Calu3 (cell line): ENCODE measurements at regions not wholly inside any gene's neighbourhood (a gene's known extent, or its start where the extent isn't known, plus 50 kb on each side); places are given as distances from the start of the nearest gene placed in this dataset.

Experiments used
- BruUV-seq: library from RNA; stranded (reverse); fragments of 400-500 nt; replicated peaks from 2 replicates; lab custom pipeline; 2021; lab: Mats Ljungman, UMichigan
- CTCF ChIA-PET: fragments of 300-600 bp; sonication (Branson Sonifier 250); formaldehyde crosslinking; loops from one replicate; lab custom pipeline; 2022; ENCODE audit warnings: antibody characterized with exemption; lab: Charles Lee
- DNase-seq: peaks from one replicate; pipeline ENCODE4 v3.0.0; 2022
- H3K27ac Mint-ChIP-seq: one replicate; pipeline ENCODE4 v1.8.0; 2022; ENCODE audit warnings: mixed read lengths; ENCODE audit not compliant: unreplicated experiment
- H3K27me3 Mint-ChIP-seq: one replicate; pipeline ENCODE4 v1.8.0; 2022; ENCODE audit warnings: mixed read lengths; ENCODE audit not compliant: unreplicated experiment
- H3K36me3 Mint-ChIP-seq: one replicate; pipeline ENCODE4 v1.8.0; 2022; ENCODE audit warnings: mild to moderate bottlenecking, moderate library complexity, mixed read lengths; ENCODE audit not compliant: insufficient read depth, unreplicated experiment
- H3K4me1 Mint-ChIP-seq: one replicate; pipeline ENCODE4 v1.8.0; 2022; ENCODE audit warnings: mild to moderate bottlenecking, low read depth, mixed read lengths; ENCODE audit not compliant: unreplicated experiment
- H3K4me3 Mint-ChIP-seq: one replicate; pipeline ENCODE4 v1.8.0; 2022; ENCODE audit warnings: mild to moderate bottlenecking, low read depth, moderate library complexity, mixed read lengths; ENCODE audit not compliant: unreplicated experiment
- H3K9me3 Mint-ChIP-seq: one replicate; pipeline ENCODE4 v1.8.0; 2022; ENCODE audit warnings: low read depth, mixed read lengths; ENCODE audit not compliant: unreplicated experiment
- intact Hi-C: fragments of 100-400 bp; cut with micrococcal nuclease; formaldehyde crosslinking; loops from one replicate; pipeline ENCODE4 v1.10.0; 2022; ENCODE audit not compliant: unreplicated experiment
- TF ChIP-seq, protein P1 (sequence below): fragments of 200-600 bp; IDR thresholded peaks from one replicate; pipeline ENCODE4 v1.8.0; 2022; ENCODE audit warnings: antibody characterized with exemption; ENCODE audit not compliant: unreplicated experiment

DNA sequence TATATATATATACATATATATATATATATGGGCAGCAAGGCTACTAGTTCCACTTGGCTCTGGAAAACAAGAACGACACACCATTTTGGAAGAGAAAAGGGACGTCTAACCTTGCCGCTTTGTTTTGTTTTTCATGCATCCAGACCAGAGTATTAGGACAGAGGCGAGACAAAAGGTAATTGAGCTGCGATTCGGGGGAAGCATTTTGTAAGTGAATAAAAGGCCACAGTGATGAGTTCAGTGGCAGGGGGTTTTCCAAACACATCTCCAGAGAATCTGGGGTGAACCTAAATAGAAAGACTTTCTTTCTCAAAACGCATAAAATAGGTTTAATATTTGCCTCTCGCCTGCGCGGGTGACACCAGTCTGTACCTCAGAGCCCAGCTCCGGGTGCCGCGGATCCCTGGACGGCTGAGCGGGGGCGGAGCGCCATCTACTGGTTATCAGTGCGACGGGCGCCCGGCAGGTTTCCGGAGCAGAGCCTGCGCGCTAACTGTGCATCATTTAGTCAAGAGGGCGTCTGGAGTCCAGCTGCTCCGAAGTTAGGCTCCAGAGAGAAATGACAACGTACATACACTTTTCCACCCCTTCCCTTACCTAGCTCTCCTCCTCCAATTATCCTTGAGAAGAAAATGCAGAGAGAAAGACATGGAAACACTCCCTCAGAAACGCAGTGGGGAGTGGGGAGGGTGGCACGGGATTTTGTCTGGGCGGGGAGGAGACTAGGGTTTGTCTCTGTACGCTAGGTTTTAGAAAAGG lies 262.3 kb downstream of the TBC1D4 start:
- Mint-ChIP-seq H3K4me1 (no peaks in the 10 kb centered on the region), H3K4me3 (no peak overlapping the region), H3K27ac (no peak overlapping the region), H3K27me3 (no peaks in the 10 kb centered on the region), H3K9me3 (no peaks in the 10 kb centered on the region), H3K36me3 (no peaks in the 10 kb centered on the region)
- intact Hi-C loops: loop anchor here (10.0 kb wide), 1 partner anchor 645 kb away; no protein-coding TSS in a partner anchor
- CTCF ChIA-PET: interaction anchor here (1.2 kb wide), 1 partner anchor 38 kb away, joined by 3 read pairs; no protein-coding TSS in a partner anchor
- TF ChIP-seq, protein P1, sequence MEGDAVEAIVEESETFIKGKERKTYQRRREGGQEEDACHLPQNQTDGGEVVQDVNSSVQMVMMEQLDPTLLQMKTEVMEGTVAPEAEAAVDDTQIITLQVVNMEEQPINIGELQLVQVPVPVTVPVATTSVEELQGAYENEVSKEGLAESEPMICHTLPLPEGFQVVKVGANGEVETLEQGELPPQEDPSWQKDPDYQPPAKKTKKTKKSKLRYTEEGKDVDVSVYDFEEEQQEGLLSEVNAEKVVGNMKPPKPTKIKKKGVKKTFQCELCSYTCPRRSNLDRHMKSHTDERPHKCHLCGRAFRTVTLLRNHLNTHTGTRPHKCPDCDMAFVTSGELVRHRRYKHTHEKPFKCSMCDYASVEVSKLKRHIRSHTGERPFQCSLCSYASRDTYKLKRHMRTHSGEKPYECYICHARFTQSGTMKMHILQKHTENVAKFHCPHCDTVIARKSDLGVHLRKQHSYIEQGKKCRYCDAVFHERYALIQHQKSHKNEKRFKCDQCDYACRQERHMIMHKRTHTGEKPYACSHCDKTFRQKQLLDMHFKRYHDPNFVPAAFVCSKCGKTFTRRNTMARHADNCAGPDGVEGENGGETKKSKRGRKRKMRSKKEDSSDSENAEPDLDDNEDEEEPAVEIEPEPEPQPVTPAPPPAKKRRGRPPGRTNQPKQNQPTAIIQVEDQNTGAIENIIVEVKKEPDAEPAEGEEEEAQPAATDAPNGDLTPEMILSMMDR: peak; percentile 46
- DNase-seq: peak; percentile 69
- BruUV-seq: no TSS peak

DNA sequence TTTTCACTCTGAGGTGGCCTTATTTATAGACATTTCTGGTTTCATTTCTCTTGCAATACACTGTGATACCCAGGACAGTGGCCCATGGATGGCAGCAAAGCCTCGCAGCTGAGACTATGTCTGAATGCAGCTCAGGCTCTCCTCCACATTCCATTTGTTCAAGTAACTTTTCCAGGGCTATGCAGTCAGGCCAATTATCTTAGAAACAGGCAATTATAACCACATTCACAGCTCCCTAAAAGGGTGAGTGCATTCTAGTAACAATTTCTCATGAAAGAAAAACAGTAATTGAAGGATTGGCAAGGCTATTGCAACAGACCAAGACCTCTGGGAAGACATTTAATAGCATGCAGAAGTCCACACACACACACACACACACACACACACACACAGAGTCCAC lies 264.0 kb downstream of the TBC1D4 start:
- BruUV-seq: no TSS peak
- no peak for DNase-seq
- TF ChIP-seq, protein P1: no peak
- H3K4me3 Mint-ChIP-seq: no peak overlapping the region
- H3K27me3 Mint-ChIP-seq: no peaks in the 10 kb centered on the region
- H3K4me1 Mint-ChIP-seq: no peaks in the 10 kb centered on the region
- no peaks in the 10 kb centered on the region for H3K36me3 Mint-ChIP-seq
- intact Hi-C loops: loop anchor here (10.0 kb wide), 1 partner anchor 643 kb away; no protein-coding TSS in a partner anchor
- H3K9me3 Mint-ChIP-seq: no peaks in the 10 kb centered on the region
- H3K27ac Mint-ChIP-seq: no peak overlapping the region
- CTCF ChIA-PET: interaction anchor here (0.6 kb wide), 2 partner anchors 74 to 724 kb away, joined by 3 to 6 read pairs; no protein-coding TSS in a partner anchor

DNA sequence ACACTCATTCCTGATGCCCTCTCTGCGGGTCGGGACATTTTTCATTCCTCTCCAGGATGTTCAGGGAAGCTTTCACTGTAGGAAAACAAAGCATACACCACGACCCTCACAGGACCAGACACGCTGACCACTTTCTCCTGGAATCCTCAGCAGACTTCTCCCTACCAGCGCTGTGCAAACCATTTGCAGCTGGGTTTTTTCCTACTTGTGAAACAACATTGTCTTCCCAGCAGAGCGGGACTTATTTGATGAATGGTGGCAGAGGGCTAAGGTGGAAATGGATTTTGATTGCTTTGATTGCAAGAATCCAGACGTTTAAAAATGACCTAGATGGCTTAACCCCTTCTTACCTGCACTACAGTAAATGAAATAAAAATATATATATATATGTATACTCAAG lies 265.9 kb downstream of the TBC1D4 start:
- intact Hi-C loops: loop anchor here (10.0 kb wide), 1 partner anchor 641 kb away; no protein-coding TSS in a partner anchor
- DNase-seq: no peak
- Mint-ChIP-seq H3K36me3 (no peaks in the 10 kb centered on the region), H3K9me3 (no peaks in the 10 kb centered on the region), H3K4me3 (no peak overlapping the region), H3K27me3 (no peaks in the 10 kb centered on the region), H3K4me1 (no peaks in the 10 kb centered on the region), H3K27ac (no peak overlapping the region)
- BruUV-seq: no TSS peak
- CTCF ChIA-PET: no interaction called here
- TF ChIP-seq, protein P1: no peak

DNA sequence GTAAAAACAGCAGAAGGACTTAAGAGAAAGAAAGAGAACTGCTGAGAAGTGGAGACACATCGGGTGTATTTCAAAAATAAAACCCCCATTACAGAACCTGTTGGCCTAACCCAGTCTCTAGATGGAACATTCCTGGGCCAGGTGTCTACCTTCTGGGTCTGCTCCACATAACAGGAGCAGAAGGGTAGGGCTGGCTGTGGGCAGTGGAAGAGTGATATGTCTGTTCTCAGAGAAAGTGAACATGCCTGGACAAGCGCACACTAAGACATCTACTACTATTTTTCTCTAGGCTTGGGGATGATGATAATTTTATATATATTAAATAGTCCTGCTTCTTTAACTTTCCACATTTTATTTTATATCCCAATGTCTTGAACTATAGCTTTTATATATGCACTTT lies 267.1 kb downstream of the TBC1D4 start:
- BruUV-seq: no TSS peak
- intact Hi-C loops: loop anchor here (10.0 kb wide), 1 partner anchor 640 kb away; no protein-coding TSS in a partner anchor
- Mint-ChIP-seq H3K27me3 (no peaks in the 10 kb centered on the region), H3K27ac (no peak overlapping the region), H3K9me3 (no peaks in the 10 kb centered on the region), H3K36me3 (no peaks in the 10 kb centered on the region), H3K4me1 (no peaks in the 10 kb centered on the region), H3K4me3 (no peak overlapping the region)
- CTCF ChIA-PET: no interaction called here
- TF ChIP-seq, protein P1: no peak
- no peak for DNase-seq
